ENCODE measurements at regions not wholly inside any gene's neighbourhood (a gene's known extent, or its start where the extent isn't known, plus 50 kb on each side); places are given as distances from the start of the nearest gene placed in this dataset.
"Not testable (repeated sequence)": the region's sequence is repeated elsewhere in the genome, so short reads cannot be mapped to it uniquely, and the experiment has no call there.

- H2AFZ ChIP-seq (ENCODE audit: insufficient read depth, low read depth, low read length, poor library complexity, severe bottlenecking): no peak overlapping the region
- WGBS (ENCODE audit: insufficient coverage): 100% methylated on average over 2 of the region's 3 CpGs
- no peak overlapping the region for H3K4me3 ChIP-seq (replicated peaks in 1 of 3; ENCODE audit: low read depth in 2 of 3, low read length in 3 of 3)
- H3K27ac Mint-ChIP-seq: no peak overlapping the region
- intact Hi-C loops (cut with micrococcal nuclease): no loop called here
- no peaks in the 10 kb centered on the region for H3K36me3 Mint-ChIP-seq
- no peaks in the 10 kb centered on the region for H4K20me1 ChIP-seq (ENCODE audit: insufficient read depth, low read length)
- H3K4me3 Mint-ChIP-seq: no peak overlapping the region
- H3K36me3 ChIP-seq (replicated peaks in 1 of 2; ENCODE audit: control insufficient read depth in 1 of 2, insufficient read depth in 2 of 2, low read length in 2 of 2): no peaks in the 10 kb centered on the region
- no peak overlapping the region for H3K9ac ChIP-seq (ENCODE audit: insufficient read depth, low read length, poor library complexity, severe bottlenecking)
- no peaks in the 10 kb centered on the region for H3K9me3 ChIP-seq (replicated peaks in 1 of 2; ENCODE audit: control insufficient read depth in 1 of 2, insufficient read depth in 1 of 2, low read length in 2 of 2)
- H3K27ac ChIP-seq (ENCODE audit: low read depth in 1 of 2, low read length in 2 of 2): no peak overlapping the region
- no peaks in the 10 kb centered on the region for H3K79me2 ChIP-seq (ENCODE audit: insufficient read depth, low read length)
- no peaks in the 10 kb centered on the region for H3K27me3 ChIP-seq (ENCODE audit: control insufficient read depth in 2 of 2, insufficient read depth in 2 of 2, low read length in 2 of 2)
- H3K4me2 ChIP-seq (replicated peaks; ENCODE audit: extremely low read depth, low read length, poor library complexity, severe bottlenecking): no peak overlapping the region
- peaks cover 4% of the 10 kb centered on the region for H3K4me1 Mint-ChIP-seq
- TF ChIP-seq CTCF (IDR thresholded peaks at IDR 0.05): no peak
- H3K27me3 Mint-ChIP-seq (ENCODE audit: low read depth in 3 of 3): peaks cover 0 to 3% (median 0%) of the 10 kb centered on the region in 3 donors
- no peaks in the 10 kb centered on the region for H3K9me3 Mint-ChIP-seq
- no peak for DNase-seq
- no peaks in the 10 kb centered on the region for H3K4me1 ChIP-seq (ENCODE audit: control insufficient read depth in 1 of 2, insufficient read depth in 2 of 2, low read length in 2 of 2)
Observed at GRCh38 chr10:27330074-27330473, 89.5 kb upstream of the ACBD5 start.

- no peaks in the 10 kb centered on the region for H3K27me3 ChIP-seq (ENCODE audit: control insufficient read depth in 2 of 2, insufficient read depth in 2 of 2, low read length in 2 of 2)
- TF ChIP-seq CTCF (IDR thresholded peaks at IDR 0.05): no peak
- no peak overlapping the region for H3K4me3 Mint-ChIP-seq
- no peaks in the 10 kb centered on the region for H3K79me2 ChIP-seq (ENCODE audit: insufficient read depth, low read length)
- intact Hi-C loops (cut with micrococcal nuclease): no loop called here
- no peak overlapping the region for H2AFZ ChIP-seq (ENCODE audit: insufficient read depth, low read depth, low read length, poor library complexity, severe bottlenecking)
- DNase-seq: no peak
- 90% methylated on average over 1 of the region's 1 CpG for WGBS (ENCODE audit: insufficient coverage)
- no peaks in the 10 kb centered on the region for H3K36me3 ChIP-seq (replicated peaks in 1 of 2; ENCODE audit: control insufficient read depth in 1 of 2, insufficient read depth in 2 of 2, low read length in 2 of 2)
- no peaks in the 10 kb centered on the region for H3K9me3 ChIP-seq (replicated peaks in 1 of 2; ENCODE audit: control insufficient read depth in 1 of 2, insufficient read depth in 1 of 2, low read length in 2 of 2)
- H3K4me2 ChIP-seq (replicated peaks; ENCODE audit: extremely low read depth, low read length, poor library complexity, severe bottlenecking): no peak overlapping the region
- peaks cover 0 to 3% (median 0%) of the 10 kb centered on the region in 3 donors for H3K27me3 Mint-ChIP-seq (ENCODE audit: low read depth in 3 of 3)
- no peaks in the 10 kb centered on the region for H4K20me1 ChIP-seq (ENCODE audit: insufficient read depth, low read length)
- H3K9ac ChIP-seq (ENCODE audit: insufficient read depth, low read length, poor library complexity, severe bottlenecking): no peak overlapping the region
- no peak overlapping the region for H3K4me3 ChIP-seq (replicated peaks in 1 of 3; ENCODE audit: low read depth in 2 of 3, low read length in 3 of 3)
- no peak overlapping the region for H3K27ac ChIP-seq (ENCODE audit: low read depth in 1 of 2, low read length in 2 of 2)
- H3K9me3 Mint-ChIP-seq: no peaks in the 10 kb centered on the region
- no peaks in the 10 kb centered on the region for H3K36me3 Mint-ChIP-seq
- H3K4me1 ChIP-seq (ENCODE audit: control insufficient read depth in 1 of 2, insufficient read depth in 2 of 2, low read length in 2 of 2): no peaks in the 10 kb centered on the region
- no peak overlapping the region for H3K27ac Mint-ChIP-seq
- H3K4me1 Mint-ChIP-seq: peaks cover 3% of the 10 kb centered on the region
Observed at GRCh38 chr10:27328946-27329345, 88.3 kb upstream of the ACBD5 start.

DNA sequence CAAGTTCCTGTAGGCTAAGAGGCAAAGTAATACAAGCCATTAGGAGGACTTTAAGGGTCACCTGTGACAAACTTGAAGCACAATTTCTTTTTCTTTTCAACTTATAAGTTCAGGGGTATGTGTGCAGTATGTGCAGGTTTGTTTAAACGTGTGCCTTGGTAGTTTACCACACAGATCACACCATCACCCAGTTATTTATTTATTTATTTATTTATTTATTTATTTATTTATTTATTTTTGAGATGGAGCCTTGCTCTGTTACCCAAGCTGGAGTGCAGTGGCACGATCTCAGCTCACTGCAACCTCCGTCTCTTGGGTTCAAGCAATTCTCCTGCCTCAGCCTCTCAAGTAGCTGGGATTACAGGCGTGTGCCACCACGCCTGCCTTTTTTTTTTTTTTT, 86.2 kb upstream of the ACBD5 start:
- H3K9me3 ChIP-seq (replicated peaks in 1 of 2; ENCODE audit: control insufficient read depth in 1 of 2, insufficient read depth in 1 of 2, low read length in 2 of 2); H3K36me3 Mint-ChIP-seq; H4K20me1 ChIP-seq (ENCODE audit: insufficient read depth, low read length); H3K4me2 ChIP-seq (replicated peaks; ENCODE audit: extremely low read depth, low read length, poor library complexity, severe bottlenecking); H3K36me3 ChIP-seq (replicated peaks in 1 of 2; ENCODE audit: control insufficient read depth in 1 of 2, insufficient read depth in 2 of 2, low read length in 2 of 2); H3K4me1 ChIP-seq (ENCODE audit: control insufficient read depth in 1 of 2, insufficient read depth in 2 of 2, low read length in 2 of 2); H3K9me3 Mint-ChIP-seq; H3K9ac ChIP-seq (ENCODE audit: insufficient read depth, low read length, poor library complexity, severe bottlenecking); H3K79me2 ChIP-seq (ENCODE audit: insufficient read depth, low read length); DNase-seq; H3K4me3 Mint-ChIP-seq; intact Hi-C loops (cut with micrococcal nuclease); H3K27me3 Mint-ChIP-seq (ENCODE audit: low read depth in 3 of 3); H3K27ac ChIP-seq (ENCODE audit: low read depth in 1 of 2, low read length in 2 of 2); H3K27me3 ChIP-seq (ENCODE audit: control insufficient read depth in 2 of 2, insufficient read depth in 2 of 2, low read length in 2 of 2); H2AFZ ChIP-seq (ENCODE audit: insufficient read depth, low read depth, low read length, poor library complexity, severe bottlenecking); H3K4me1 Mint-ChIP-seq; H3K4me3 ChIP-seq (replicated peaks in 1 of 3; ENCODE audit: low read depth in 2 of 3, low read length in 3 of 3): not testable (repeated sequence)
- peak overlapping the region in 1 of 7 donors; percentile 16 for H3K27ac Mint-ChIP-seq
- WGBS (ENCODE audit: insufficient coverage): no CpG with 5 or more reads among the region's 5 CpGs

Measured in CD14-positive monocyte (primary cell).